ENCODE measurements at regions not wholly inside any gene's neighbourhood (a gene's known extent, or its start where the extent isn't known, plus 50 kb on each side); places are given as distances from the start of the nearest gene placed in this dataset.

- ATAC-seq (ENCODE audit: low read depth in 2 of 2), result no peak
- H3K27ac Mint-ChIP-seq, result no peak overlapping the region
- peaks cover 0 to 11% (median 0%) of the 10 kb centered on the region in 3 donors for H3K27me3 Mint-ChIP-seq
- H3K36me3 Mint-ChIP-seq, result no peaks in the 10 kb centered on the region
- peaks cover 0 to 3% (median under 1%) of the 10 kb centered on the region in 7 donors for H3K9me3 Mint-ChIP-seq
- DNase-seq, result no peak
- H3K4me1 Mint-ChIP-seq, result no peaks in the 10 kb centered on the region
- no peak overlapping the region for H3K4me3 Mint-ChIP-seq
Measured at GRCh38 chr10:120683454-120683853, 167.7 kb upstream of the WDR11 start.

GRCh38 chr10:120684226-120684625 lies 166.9 kb upstream of the WDR11 start:
- H3K4me1 Mint-ChIP-seq, result no peaks in the 10 kb centered on the region
- H3K9me3 Mint-ChIP-seq, result no peaks in the 10 kb centered on the region
- no peaks in the 10 kb centered on the region for H3K36me3 Mint-ChIP-seq
- H3K27me3 Mint-ChIP-seq, result peaks cover 0 to 11% (median 0%) of the 10 kb centered on the region in 3 donors
- no peak overlapping the region for H3K27ac Mint-ChIP-seq
- ATAC-seq (ENCODE audit: low read depth in 2 of 2) (no peak), DNase-seq (no peak)
- no peak overlapping the region for H3K4me3 Mint-ChIP-seq

GRCh38 chr10:120685136-120685535 lies 166.0 kb upstream of the WDR11 start:
- Mint-ChIP-seq H3K27me3 (peaks cover 0 to 11% (median 0%) of the 10 kb centered on the region in 3 donors), H3K4me3 (peak overlapping the region in 1 of 8 donors; percentile 12), H3K27ac (no peak overlapping the region), H3K4me1 (no peaks in the 10 kb centered on the region), H3K9me3 (no peaks in the 10 kb centered on the region), H3K36me3 (no peaks in the 10 kb centered on the region)
- ATAC-seq (ENCODE audit: low read depth in 2 of 2) (no peak), DNase-seq (no peak)

- Mint-ChIP-seq H3K27ac (no peak overlapping the region), H3K36me3 (no peaks in the 10 kb centered on the region), H3K9me3 (peaks cover 0 to 14% (median 6%) of the 10 kb centered on the region in 7 donors), H3K27me3 (peaks cover 0 to 11% (median 0%) of the 10 kb centered on the region in 3 donors), H3K4me3 (no peak overlapping the region), H3K4me1 (no peaks in the 10 kb centered on the region)
- ATAC-seq (ENCODE audit: low read depth in 2 of 2) (no peak), DNase-seq (no peak)
Measured at GRCh38 chr10:120688928-120689327, 162.2 kb upstream of the WDR11 start.

GRCh38 chr10:120689777-120690529 lies 161.2 kb upstream of the WDR11 start:
- DNase-seq (no peak), ATAC-seq (ENCODE audit: low read depth in 2 of 2) (no peak)
- peaks cover 0 to 5% (median 0%) of the 10 kb centered on the region in 3 donors for H3K27me3 Mint-ChIP-seq
- no peak overlapping the region for H3K4me3 Mint-ChIP-seq
- H3K9me3 Mint-ChIP-seq, result peaks cover 3 to 23% (median 9%) of the 10 kb centered on the region in 7 donors
- no peak overlapping the region for H3K27ac Mint-ChIP-seq
- no peaks in the 10 kb centered on the region for H3K4me1 Mint-ChIP-seq
- no peaks in the 10 kb centered on the region for H3K36me3 Mint-ChIP-seq

- Mint-ChIP-seq H3K27me3 (no peaks in the 10 kb centered on the region), H3K9me3 (peaks cover 4 to 33% (median 14%) of the 10 kb centered on the region in 7 donors), H3K27ac (no peak overlapping the region), H3K4me3 (no peak overlapping the region), H3K36me3 (peaks cover 0 to 2% of the 10 kb centered on the region in 2 donors), H3K4me1 (no peaks in the 10 kb centered on the region)
- ATAC-seq (ENCODE audit: low read depth in 2 of 2) (no peak), DNase-seq (no peak)
Measured at GRCh38 chr10:120691625-120692024, 159.5 kb upstream of the WDR11 start.

GRCh38 chr10:120700426-120700825 lies 150.7 kb upstream of the WDR11 start:
- H3K36me3 Mint-ChIP-seq, result peaks cover 0 to 25% of the 10 kb centered on the region in 2 donors
- H3K27me3 Mint-ChIP-seq, result no peaks in the 10 kb centered on the region
- ATAC-seq (ENCODE audit: low read depth in 2 of 2), result no peak
- no peak for DNase-seq
- no peak overlapping the region for H3K4me3 Mint-ChIP-seq
- peaks cover 16 to 53% (median 27%) of the 10 kb centered on the region in 7 donors for H3K9me3 Mint-ChIP-seq
- H3K27ac Mint-ChIP-seq, result no peak overlapping the region
- H3K4me1 Mint-ChIP-seq, result no peaks in the 10 kb centered on the region

- peak overlapping the region in 1 of 6 donors; percentile 12 for H3K27ac Mint-ChIP-seq
- peaks cover 16 to 46% (median 27%) of the 10 kb centered on the region in 7 donors for H3K9me3 Mint-ChIP-seq
- ATAC-seq (ENCODE audit: low read depth in 2 of 2), result no peak
- H3K27me3 Mint-ChIP-seq, result no peaks in the 10 kb centered on the region
- H3K4me3 Mint-ChIP-seq, result no peak overlapping the region
- no peak for DNase-seq
- H3K4me1 Mint-ChIP-seq, result no peaks in the 10 kb centered on the region
- peaks cover 0 to 25% of the 10 kb centered on the region in 2 donors for H3K36me3 Mint-ChIP-seq
Measured at GRCh38 chr10:120701381-120701780, 149.8 kb upstream of the WDR11 start.

- Mint-ChIP-seq H3K27me3 (no peaks in the 10 kb centered on the region), H3K4me1 (no peaks in the 10 kb centered on the region), H3K36me3 (peaks cover 0 to 18% of the 10 kb centered on the region in 2 donors)
Measured at GRCh38 chr10:120702032-120702431, 149.1 kb upstream of the WDR11 start.

GRCh38 chr10:120705309-120705708 lies 145.9 kb upstream of the WDR11 start:
- ATAC-seq (ENCODE audit: low read depth in 2 of 2) (no peak), DNase-seq (no peak)
- Mint-ChIP-seq H3K36me3 (no peaks in the 10 kb centered on the region), H3K9me3 (peaks cover 0 to 7% (median 0%) of the 10 kb centered on the region in 7 donors), H3K4me3 (no peak overlapping the region), H3K27me3 (peaks cover 0 to 3% (median 0%) of the 10 kb centered on the region in 3 donors), H3K4me1 (no peaks in the 10 kb centered on the region), H3K27ac (no peak overlapping the region)

More at GRCh38 chr10:120702032-120702431, 149.1 kb upstream of the WDR11 start:
- ATAC-seq (ENCODE audit: low read depth in 2 of 2) (no peak), DNase-seq (no peak)
- no peak overlapping the region for H3K27ac Mint-ChIP-seq
- peaks cover 16 to 39% (median 20%) of the 10 kb centered on the region in 7 donors for H3K9me3 Mint-ChIP-seq
- no peak overlapping the region for H3K4me3 Mint-ChIP-seq

GRCh38 chr10:120710076-120710475 lies 141.1 kb upstream of the WDR11 start:
- Mint-ChIP-seq H3K4me1 (peaks cover 3 to 4% (median 3%) of the 10 kb centered on the region in 3 donors), H3K27me3 (peaks cover 3 to 6% (median 6%) of the 10 kb centered on the region in 3 donors), H3K9me3 (no peaks in the 10 kb centered on the region), H3K4me3 (no peak overlapping the region), H3K27ac (no peak overlapping the region), H3K36me3 (no peaks in the 10 kb centered on the region)
- ATAC-seq (ENCODE audit: low read depth in 2 of 2) (no peak), DNase-seq (no peak)

- Mint-ChIP-seq H3K27ac (no peak overlapping the region), H3K4me3 (no peak overlapping the region), H3K27me3 (peaks cover 3 to 6% (median 6%) of the 10 kb centered on the region in 3 donors), H3K36me3 (no peaks in the 10 kb centered on the region), H3K9me3 (peaks cover 0 to 4% (median 0%) of the 10 kb centered on the region in 7 donors), H3K4me1 (peaks cover 4 to 5% (median 5%) of the 10 kb centered on the region in 3 donors)
- no peak for DNase-seq
- ATAC-seq (ENCODE audit: low read depth in 2 of 2), result no peak
Measured at GRCh38 chr10:120711860-120712259, 139.3 kb upstream of the WDR11 start.

GRCh38 chr10:120713573-120714205 lies 137.5 kb upstream of the WDR11 start:
- no peak overlapping the region for H3K27ac Mint-ChIP-seq
- peaks cover 0 to 6% (median 2%) of the 10 kb centered on the region in 7 donors for H3K9me3 Mint-ChIP-seq
- H3K4me1 Mint-ChIP-seq, result peaks cover 4 to 5% (median 5%) of the 10 kb centered on the region in 3 donors
- DNase-seq (no peak), ATAC-seq (ENCODE audit: low read depth in 2 of 2) (no peak)
- H3K36me3 Mint-ChIP-seq, result no peaks in the 10 kb centered on the region
- H3K4me3 Mint-ChIP-seq, result no peak overlapping the region
- peaks cover 0 to 6% (median 6%) of the 10 kb centered on the region in 3 donors for H3K27me3 Mint-ChIP-seq

- Mint-ChIP-seq H3K27me3 (peaks cover 0 to 6% (median 6%) of the 10 kb centered on the region in 3 donors), H3K4me3 (no peak overlapping the region), H3K9me3 (peaks cover 0 to 6% (median 2%) of the 10 kb centered on the region in 7 donors), H3K36me3 (no peaks in the 10 kb centered on the region), H3K27ac (no peak overlapping the region), H3K4me1 (peaks cover 4 to 5% (median 5%) of the 10 kb centered on the region in 3 donors)
- ATAC-seq (ENCODE audit: low read depth in 2 of 2) (no peak), DNase-seq (no peak)
Measured at GRCh38 chr10:120715171-120715570, 136.0 kb upstream of the WDR11 start.
